ENCODE measurements at regions not wholly inside any gene's neighbourhood (a gene's known extent, or its start where the extent isn't known, plus 50 kb on each side); places are given as distances from the start of the nearest gene placed in this dataset.

GRCh38 chr13:79171141-79172061 is 234.7 kb downstream of the RBM26 start:
- ATAC-seq (no peak), DNase-seq (ENCODE audit: low spot score) (no peak)
- Mint-ChIP-seq H3K4me3 (no peak overlapping the region), H3K9me3 (peaks cover 23% of the 10 kb centered on the region), H3K27me3 (peaks cover 13 to 34% of the 10 kb centered on the region in 2 donors), H3K27ac (no peak overlapping the region), H3K4me1 (ENCODE audit: low read depth in 2 of 2) (no peaks in the 10 kb centered on the region), H3K36me3 (peaks cover 17% of the 10 kb centered on the region)

GRCh38 chr13:79160818-79161217 is 245.2 kb downstream of the RBM26 start:
- no peaks in the 10 kb centered on the region for H3K4me1 Mint-ChIP-seq (ENCODE audit: low read depth in 2 of 2)
- DNase-seq (ENCODE audit: low spot score) (no peak), ATAC-seq (no peak)
- H3K27ac Mint-ChIP-seq = no peak overlapping the region
- H3K4me3 Mint-ChIP-seq = no peak overlapping the region
- H3K27me3 Mint-ChIP-seq = peaks cover 0 to 21% of the 10 kb centered on the region in 2 donors
- no peaks in the 10 kb centered on the region for H3K9me3 Mint-ChIP-seq
- no peaks in the 10 kb centered on the region for H3K36me3 Mint-ChIP-seq

DNA sequence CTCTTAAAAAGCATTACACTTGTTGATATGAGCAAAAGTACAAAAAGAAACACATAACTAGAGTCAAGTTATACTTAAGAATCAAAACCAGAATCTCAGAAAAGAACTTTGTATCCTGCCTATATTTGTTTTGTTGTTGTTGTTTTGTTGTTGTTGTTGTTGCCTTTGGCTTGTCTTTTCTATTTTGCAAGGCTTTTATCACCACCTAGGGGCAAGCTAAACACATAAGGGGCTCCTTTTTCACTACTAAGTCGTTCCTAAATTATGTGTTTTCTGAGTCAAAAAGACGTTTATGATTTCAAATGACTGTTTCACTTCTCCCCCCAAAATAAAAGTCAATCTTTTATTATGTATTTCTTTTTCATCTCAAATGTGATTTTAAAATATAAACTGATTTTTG is 250.2 kb downstream of the RBM26 start:
- peaks cover 5 to 7% of the 10 kb centered on the region in 2 donors for H3K27me3 Mint-ChIP-seq
- no peak overlapping the region for H3K27ac Mint-ChIP-seq
- no peaks in the 10 kb centered on the region for H3K9me3 Mint-ChIP-seq
- no peaks in the 10 kb centered on the region for H3K36me3 Mint-ChIP-seq
- no peak overlapping the region for H3K4me3 Mint-ChIP-seq
- ATAC-seq (no peak), DNase-seq (ENCODE audit: low spot score) (no peak)
- no peaks in the 10 kb centered on the region for H3K4me1 Mint-ChIP-seq (ENCODE audit: low read depth in 2 of 2)

DNA sequence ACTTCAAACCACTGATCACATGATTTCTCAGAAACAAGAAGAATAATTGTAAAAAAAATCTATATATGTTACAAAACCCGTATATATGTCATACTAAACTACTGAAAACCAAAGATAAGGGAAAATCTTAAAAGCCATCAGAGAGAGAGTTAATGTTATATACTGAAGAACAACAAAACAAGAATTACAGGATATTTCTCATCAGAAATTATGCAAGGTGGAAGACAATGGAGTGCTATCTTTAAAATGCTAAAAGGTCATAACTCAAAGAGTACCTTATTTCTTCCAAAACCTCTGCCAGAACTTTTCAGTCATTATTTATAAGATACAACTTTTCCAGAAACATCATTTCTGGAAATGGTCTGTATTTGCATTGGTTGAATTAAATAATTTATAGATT is 256.8 kb downstream of the RBM26 start:
- no peak overlapping the region for H3K4me3 Mint-ChIP-seq
- DNase-seq (ENCODE audit: low spot score) = no peak
- no peaks in the 10 kb centered on the region for H3K4me1 Mint-ChIP-seq (ENCODE audit: low read depth in 2 of 2)
- no peaks in the 10 kb centered on the region for H3K36me3 Mint-ChIP-seq
- H3K27ac Mint-ChIP-seq = no peak overlapping the region
- H3K27me3 Mint-ChIP-seq = peaks cover under 1 to 7% of the 10 kb centered on the region in 2 donors
- no peak for ATAC-seq
- peaks cover 6% of the 10 kb centered on the region for H3K9me3 Mint-ChIP-seq

- Mint-ChIP-seq H3K36me3 (no peaks in the 10 kb centered on the region), H3K27ac (no peak overlapping the region)
Measured at GRCh38 chr13:79141082-79141481, 265.0 kb downstream of the RBM26 start.

DNA sequence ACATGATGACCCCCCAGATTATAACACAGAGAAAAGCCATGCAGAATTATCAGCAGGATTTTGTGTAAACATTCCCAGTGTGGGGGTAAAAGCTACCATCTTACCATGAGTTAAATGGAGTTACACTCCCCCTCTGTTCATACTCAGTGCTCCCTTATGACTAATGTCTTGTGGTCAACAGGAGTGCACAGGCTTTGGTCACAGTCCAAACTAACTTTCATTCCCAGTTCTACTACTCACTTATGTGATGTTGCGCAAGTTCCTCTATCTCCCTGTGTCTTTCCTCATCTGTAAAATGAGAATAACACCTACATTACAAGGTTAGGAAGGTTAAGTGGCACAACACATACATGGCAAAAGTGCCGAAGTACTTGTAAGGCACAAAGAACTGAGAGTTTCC is 277.9 kb downstream of the RBM26 start:
- H3K4me3 Mint-ChIP-seq = no peak overlapping the region
- peaks cover 4% of the 10 kb centered on the region for H3K9me3 Mint-ChIP-seq
- no peaks in the 10 kb centered on the region for H3K4me1 Mint-ChIP-seq (ENCODE audit: low read depth in 2 of 2)
- H3K27me3 Mint-ChIP-seq = peaks cover 2 to 18% of the 10 kb centered on the region in 2 donors
- H3K36me3 Mint-ChIP-seq = no peaks in the 10 kb centered on the region
- DNase-seq (ENCODE audit: low spot score) (no peak), ATAC-seq (peak; percentile 28 to 43)
- H3K27ac Mint-ChIP-seq = no peak overlapping the region

More at GRCh38 chr13:79141082-79141481, 265.0 kb downstream of the RBM26 start:
- Mint-ChIP-seq H3K4me1 (ENCODE audit: low read depth in 2 of 2) (no peaks in the 10 kb centered on the region), H3K9me3 (peaks cover 3% of the 10 kb centered on the region), H3K27me3 (no peaks in the 10 kb centered on the region), H3K4me3 (no peak overlapping the region)
- ATAC-seq (no peak), DNase-seq (ENCODE audit: low spot score) (no peak)

DNA sequence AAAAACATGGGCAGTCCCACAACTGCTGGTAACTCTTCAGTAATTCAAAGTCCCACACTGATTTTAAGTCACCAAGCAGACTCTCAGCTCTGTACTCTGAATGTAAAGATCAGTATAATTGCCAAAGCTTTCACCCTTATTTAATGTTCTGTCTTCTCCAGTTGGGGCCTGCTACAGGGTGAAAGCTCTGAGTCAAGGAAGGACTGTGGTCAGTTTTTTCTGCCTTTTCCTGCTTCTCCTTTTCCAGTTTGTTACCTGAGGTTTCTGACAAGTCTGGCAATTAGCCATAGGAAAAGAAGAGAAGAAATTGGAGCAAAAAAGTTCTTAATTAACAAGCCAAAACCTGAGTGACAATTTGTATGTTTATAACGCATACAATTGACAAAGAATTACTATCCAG is 279.3 kb downstream of the RBM26 start:
- Mint-ChIP-seq H3K9me3 (peaks cover 4% of the 10 kb centered on the region), H3K27me3 (peaks cover 2 to 11% of the 10 kb centered on the region in 2 donors), H3K4me1 (ENCODE audit: low read depth in 2 of 2) (no peaks in the 10 kb centered on the region), H3K27ac (no peak overlapping the region), H3K36me3 (no peaks in the 10 kb centered on the region), H3K4me3 (no peak overlapping the region)
- no peak for DNase-seq (ENCODE audit: low spot score)
- ATAC-seq = no peak

GRCh38 chr13:79124183-79124582 is 281.9 kb downstream of the RBM26 start:
- no peak for DNase-seq (ENCODE audit: low spot score)
- no peaks in the 10 kb centered on the region for H3K9me3 Mint-ChIP-seq
- peaks cover 2 to 11% of the 10 kb centered on the region in 2 donors for H3K27me3 Mint-ChIP-seq
- H3K4me3 Mint-ChIP-seq = no peak overlapping the region
- no peaks in the 10 kb centered on the region for H3K4me1 Mint-ChIP-seq (ENCODE audit: low read depth in 2 of 2)
- ATAC-seq = no peak
- H3K36me3 Mint-ChIP-seq = no peaks in the 10 kb centered on the region
- no peak overlapping the region for H3K27ac Mint-ChIP-seq

DNA sequence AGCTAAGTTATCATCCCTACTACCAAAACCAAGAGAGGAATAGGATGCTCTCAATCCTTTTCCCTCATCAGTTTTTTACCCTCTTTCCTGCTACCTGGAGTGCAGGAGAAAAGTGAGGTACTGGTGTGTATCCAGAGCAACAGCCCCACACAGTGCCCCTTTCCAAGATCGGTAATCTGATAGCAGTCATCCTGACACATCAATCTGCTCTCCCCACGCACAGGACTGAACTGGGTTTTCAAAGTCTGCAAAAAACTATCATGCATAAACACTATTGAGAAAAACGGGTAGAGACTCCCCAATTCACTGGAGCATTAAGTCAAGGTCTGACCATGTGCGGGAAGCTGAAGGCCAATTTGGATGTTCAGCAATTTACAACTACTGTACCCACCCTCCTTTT is 284.8 kb downstream of the RBM26 start:
- DNase-seq (ENCODE audit: low spot score) (no peak), ATAC-seq (no peak)
- Mint-ChIP-seq H3K27ac (no peak overlapping the region), H3K36me3 (no peaks in the 10 kb centered on the region), H3K4me1 (ENCODE audit: low read depth in 2 of 2) (no peaks in the 10 kb centered on the region), H3K27me3 (peaks cover 0 to 5% of the 10 kb centered on the region in 2 donors), H3K9me3 (no peaks in the 10 kb centered on the region), H3K4me3 (no peak overlapping the region)

- Mint-ChIP-seq H3K4me3 (no peak overlapping the region), H3K9me3 (no peaks in the 10 kb centered on the region), H3K27ac (no peak overlapping the region), H3K4me1 (ENCODE audit: low read depth in 2 of 2) (no peaks in the 10 kb centered on the region), H3K27me3 (peaks cover 0 to 5% of the 10 kb centered on the region in 2 donors), H3K36me3 (no peaks in the 10 kb centered on the region)
- ATAC-seq = no peak
- no peak for DNase-seq (ENCODE audit: low spot score)
Measured at GRCh38 chr13:79119578-79120107, 286.4 kb downstream of the RBM26 start.

- H3K4me3 Mint-ChIP-seq = no peak overlapping the region
- peaks cover 2% of the 10 kb centered on the region for H3K9me3 Mint-ChIP-seq
- no peak overlapping the region for H3K27ac Mint-ChIP-seq
- H3K4me1 Mint-ChIP-seq (ENCODE audit: low read depth in 2 of 2) = no peaks in the 10 kb centered on the region
- H3K36me3 Mint-ChIP-seq = no peaks in the 10 kb centered on the region
- ATAC-seq = no peak
- no peak for DNase-seq (ENCODE audit: low spot score)
- H3K27me3 Mint-ChIP-seq = no peaks in the 10 kb centered on the region
Measured at GRCh38 chr13:79112016-79112415, 294.0 kb downstream of the RBM26 start.

GRCh38 chr13:79108914-79109643 is 297.0 kb downstream of the RBM26 start:
- Mint-ChIP-seq H3K4me3 (no peak overlapping the region), H3K27me3 (peaks cover 0 to 13% of the 10 kb centered on the region in 2 donors), H3K9me3 (peaks cover 5% of the 10 kb centered on the region), H3K27ac (no peak overlapping the region), H3K4me1 (ENCODE audit: low read depth in 2 of 2) (no peaks in the 10 kb centered on the region), H3K36me3 (no peaks in the 10 kb centered on the region)
- DNase-seq (ENCODE audit: low spot score) (no peak), ATAC-seq (no peak)

GRCh38 chr13:79098596-79098995 is 307.5 kb downstream of the RBM26 start:
- Mint-ChIP-seq H3K4me1 (ENCODE audit: low read depth in 2 of 2) (no peaks in the 10 kb centered on the region), H3K27ac (no peak overlapping the region), H3K36me3 (no peaks in the 10 kb centered on the region), H3K9me3 (no peaks in the 10 kb centered on the region), H3K4me3 (no peak overlapping the region), H3K27me3 (peaks cover 0 to 5% of the 10 kb centered on the region in 2 donors)
- ATAC-seq (no peak), DNase-seq (ENCODE audit: low spot score) (no peak)

- DNase-seq (ENCODE audit: low spot score) (no peak), ATAC-seq (no peak)
- H3K4me1 Mint-ChIP-seq (ENCODE audit: low read depth in 2 of 2) = no peaks in the 10 kb centered on the region
- no peak overlapping the region for H3K27ac Mint-ChIP-seq
- no peaks in the 10 kb centered on the region for H3K9me3 Mint-ChIP-seq
- H3K4me3 Mint-ChIP-seq = no peak overlapping the region
- peaks cover 0 to 5% of the 10 kb centered on the region in 2 donors for H3K27me3 Mint-ChIP-seq
- H3K36me3 Mint-ChIP-seq = no peaks in the 10 kb centered on the region
Measured at GRCh38 chr13:79097201-79097600, 308.9 kb downstream of the RBM26 start.
